22Rv1 (cell line): ENCODE measurements at regions not wholly inside any gene's neighbourhood (a gene's known extent, or its start where the extent isn't known, plus 50 kb on each side); places are given as distances from the start of the nearest gene placed in this dataset.

ENCODE experiments used
- CTCF ChIP-seq: fragments of 450-650 bp; IDR thresholded peaks from 2 replicates; pipeline ENCODE4 v1.5.1; 2017; ENCODE audit warnings: mild to moderate bottlenecking
- ZFX ChIP-seq: fragments of 450-650 bp; IDR thresholded peaks from 2 replicates; pipeline ENCODE4 v1.6.1; 2017; ENCODE audit warnings: antibody characterized with exemption, borderline replicate concordance

GRCh38 chr1:38424677-38425076 lies 378.1 kb upstream of the POU3F1 start:
- no peak for TF ChIP-seq CTCF
- TF ChIP-seq ZFX, result no peak
